K562 (cell line): ENCODE measurements at regions not wholly inside any gene's neighbourhood (a gene's known extent, or its start where the extent isn't known, plus 50 kb on each side); places are given as distances from the start of the nearest gene placed in this dataset.

ENCODE experiments used
- EGR1 ChIP-seq: fragments of 450-650 bp; conservative IDR thresholded peaks from 2 replicates; pipeline ENCODE4 v1.6.1; 2017; ENCODE audit warnings: mild to moderate bottlenecking
- FOXJ3 ChIP-seq: sonication (generic); formaldehyde crosslinking; IDR thresholded peaks from 2 replicates; pipeline ENCODE4 v1.4.0; 2020; ENCODE audit warnings: mild to moderate bottlenecking, missing genetic modification reagents
- MAZ ChIP-seq, 2 experiments: fragments of 450-650 bp in 1 of 2; sonication (generic) in 1 of 2; formaldehyde crosslinking; IDR thresholded peaks in 1 of 2; conservative IDR thresholded peaks in 1 of 2; 2 replicates each; pipeline versions ENCODE4 v1.4.0 to v1.5.0; 2020; ENCODE audit warnings: mild to moderate bottlenecking in 1 of 2, missing genetic modification reagents in 1 of 2
- SAP30 ChIP-seq: fragments of 200-600 bp; sonication (generic); IDR thresholded peaks from 2 replicates; pipeline ENCODE4 v1.6.1; 2012; ENCODE audit warnings: borderline replicate concordance, low read depth, mild to moderate bottlenecking, moderate library complexity, low read length, control low read depth, inconsistent platforms; ENCODE audit not compliant: insufficient read depth, poor library complexity, severe bottlenecking
- SIX5 ChIP-seq, 2 experiments: IDR thresholded peaks; 2 replicates each; pipeline ENCODE4 v1.6.1; 2011; ENCODE audit warnings: low read length in 2 of 2, borderline replicate concordance in 1 of 2, low read depth in 1 of 2, mild to moderate bottlenecking in 1 of 2, moderate library complexity in 1 of 2; ENCODE audit not compliant: insufficient read depth in 1 of 2
- SREBF1 ChIP-seq: fragments of 150-350 bp; IDR thresholded peaks from 2 replicates; pipeline ENCODE4 v1.6.1; 2014; ENCODE audit warnings: antibody characterized with exemption, low read depth, low read length, borderline replicate concordance
- TCFL5 ChIP-seq: fragments of 250-450 bp; sonication (Bioruptor Pico); conservative IDR thresholded peaks from 2 replicates; pipeline ENCODE4 v1.6.1; 2021; ENCODE audit warnings: mild to moderate bottlenecking, moderate library complexity, matching md5 sums
- YBX1 ChIP-seq: fragments of 450-650 bp; IDR thresholded peaks from 2 replicates; pipeline ENCODE4 v1.7.1; 2016; ENCODE audit warnings: mild to moderate bottlenecking
- ZNF384 ChIP-seq: IDR thresholded peaks from 2 replicates; pipeline ENCODE4 v1.6.1; 2012; ENCODE audit warnings: low read depth, low read length, improper control_type of control experiment
- TF ChIP-seq, protein P1 (sequence below): sonication (generic); formaldehyde crosslinking; IDR thresholded peaks from 2 replicates; pipeline ENCODE4 v1.8.0; 2022; ENCODE audit warnings: mild to moderate bottlenecking, missing genetic modification reagents
- TF ChIP-seq, protein P2 (sequence below), 3 experiments: IDR thresholded peaks in 2 of 3; conservative IDR thresholded peaks in 1 of 3; 2 replicates each; pipeline ENCODE4 v1.5.1; 2011 to 2012; ENCODE audit warnings: low read length in 3 of 3, mild to moderate bottlenecking in 3 of 3, control low read depth in 2 of 3, improper control_type of control experiment in 1 of 3, inconsistent platforms in 1 of 3, low read depth in 1 of 3, mixed read lengths in 1 of 3, moderate library complexity in 1 of 3; ENCODE audit not compliant: insufficient read depth in 2 of 3
- TF ChIP-seq, protein P3 (sequence below): sonication (generic); formaldehyde crosslinking; IDR thresholded peaks from 2 replicates; pipeline ENCODE4 v1.8.1; 2023; ENCODE audit warnings: mild to moderate bottlenecking, missing genetic modification reagents, moderate library complexity

DNA sequence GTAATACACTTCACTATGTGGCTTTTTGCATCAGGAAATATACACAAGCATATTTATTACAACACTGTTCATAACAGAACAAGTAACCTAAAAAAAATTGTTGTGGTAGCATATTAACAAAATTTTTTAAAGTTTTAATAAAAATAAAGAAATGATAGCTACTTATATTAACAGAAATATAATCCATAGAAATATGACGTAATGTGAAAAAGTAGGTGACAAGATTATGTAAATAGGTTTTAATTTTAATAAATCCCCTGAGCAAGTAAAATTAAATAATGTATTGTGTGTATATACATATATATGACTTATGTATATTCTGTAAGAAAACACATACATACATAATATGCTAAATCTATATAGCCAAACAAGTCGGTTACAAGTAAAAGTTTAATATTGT, 359.9 kb downstream of the SEC16B start:
- TF ChIP-seq EGR1 (no peak), MAZ (CRISPR knock-in tag; conservative IDR thresholded peaks at IDR 0.05 in 1 of 2, IDR thresholded peaks at IDR 0.05 in 1 of 2) (no peak), TCFL5 (no peak), ZNF384 (no peak), SREBF1 (no peak), YBX1 (no peak), FOXJ3 (CRISPR knock-in tag) (no peak), SAP30 (no peak), SIX5 (IDR thresholded peaks at IDR 0.05; ENCODE audit: borderline replicate concordance in 1 of 2, insufficient read depth in 1 of 2, low read depth in 1 of 2, low read length in 2 of 2) (no peak)
- TF ChIP-seq, protein P1, sequence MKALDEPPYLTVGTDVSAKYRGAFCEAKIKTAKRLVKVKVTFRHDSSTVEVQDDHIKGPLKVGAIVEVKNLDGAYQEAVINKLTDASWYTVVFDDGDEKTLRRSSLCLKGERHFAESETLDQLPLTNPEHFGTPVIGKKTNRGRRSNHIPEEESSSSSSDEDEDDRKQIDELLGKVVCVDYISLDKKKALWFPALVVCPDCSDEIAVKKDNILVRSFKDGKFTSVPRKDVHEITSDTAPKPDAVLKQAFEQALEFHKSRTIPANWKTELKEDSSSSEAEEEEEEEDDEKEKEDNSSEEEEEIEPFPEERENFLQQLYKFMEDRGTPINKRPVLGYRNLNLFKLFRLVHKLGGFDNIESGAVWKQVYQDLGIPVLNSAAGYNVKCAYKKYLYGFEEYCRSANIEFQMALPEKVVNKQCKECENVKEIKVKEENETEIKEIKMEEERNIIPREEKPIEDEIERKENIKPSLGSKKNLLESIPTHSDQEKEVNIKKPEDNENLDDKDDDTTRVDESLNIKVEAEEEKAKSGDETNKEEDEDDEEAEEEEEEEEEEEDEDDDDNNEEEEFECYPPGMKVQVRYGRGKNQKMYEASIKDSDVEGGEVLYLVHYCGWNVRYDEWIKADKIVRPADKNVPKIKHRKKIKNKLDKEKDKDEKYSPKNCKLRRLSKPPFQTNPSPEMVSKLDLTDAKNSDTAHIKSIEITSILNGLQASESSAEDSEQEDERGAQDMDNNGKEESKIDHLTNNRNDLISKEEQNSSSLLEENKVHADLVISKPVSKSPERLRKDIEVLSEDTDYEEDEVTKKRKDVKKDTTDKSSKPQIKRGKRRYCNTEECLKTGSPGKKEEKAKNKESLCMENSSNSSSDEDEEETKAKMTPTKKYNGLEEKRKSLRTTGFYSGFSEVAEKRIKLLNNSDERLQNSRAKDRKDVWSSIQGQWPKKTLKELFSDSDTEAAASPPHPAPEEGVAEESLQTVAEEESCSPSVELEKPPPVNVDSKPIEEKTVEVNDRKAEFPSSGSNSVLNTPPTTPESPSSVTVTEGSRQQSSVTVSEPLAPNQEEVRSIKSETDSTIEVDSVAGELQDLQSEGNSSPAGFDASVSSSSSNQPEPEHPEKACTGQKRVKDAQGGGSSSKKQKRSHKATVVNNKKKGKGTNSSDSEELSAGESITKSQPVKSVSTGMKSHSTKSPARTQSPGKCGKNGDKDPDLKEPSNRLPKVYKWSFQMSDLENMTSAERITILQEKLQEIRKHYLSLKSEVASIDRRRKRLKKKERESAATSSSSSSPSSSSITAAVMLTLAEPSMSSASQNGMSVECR (CRISPR knock-in tag), result no peak
- TF ChIP-seq, protein P2, sequence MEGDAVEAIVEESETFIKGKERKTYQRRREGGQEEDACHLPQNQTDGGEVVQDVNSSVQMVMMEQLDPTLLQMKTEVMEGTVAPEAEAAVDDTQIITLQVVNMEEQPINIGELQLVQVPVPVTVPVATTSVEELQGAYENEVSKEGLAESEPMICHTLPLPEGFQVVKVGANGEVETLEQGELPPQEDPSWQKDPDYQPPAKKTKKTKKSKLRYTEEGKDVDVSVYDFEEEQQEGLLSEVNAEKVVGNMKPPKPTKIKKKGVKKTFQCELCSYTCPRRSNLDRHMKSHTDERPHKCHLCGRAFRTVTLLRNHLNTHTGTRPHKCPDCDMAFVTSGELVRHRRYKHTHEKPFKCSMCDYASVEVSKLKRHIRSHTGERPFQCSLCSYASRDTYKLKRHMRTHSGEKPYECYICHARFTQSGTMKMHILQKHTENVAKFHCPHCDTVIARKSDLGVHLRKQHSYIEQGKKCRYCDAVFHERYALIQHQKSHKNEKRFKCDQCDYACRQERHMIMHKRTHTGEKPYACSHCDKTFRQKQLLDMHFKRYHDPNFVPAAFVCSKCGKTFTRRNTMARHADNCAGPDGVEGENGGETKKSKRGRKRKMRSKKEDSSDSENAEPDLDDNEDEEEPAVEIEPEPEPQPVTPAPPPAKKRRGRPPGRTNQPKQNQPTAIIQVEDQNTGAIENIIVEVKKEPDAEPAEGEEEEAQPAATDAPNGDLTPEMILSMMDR (IDR thresholded peaks at IDR 0.05 in 2 of 3, conservative IDR thresholded peaks at IDR 0.05 in 1 of 3; ENCODE audit: insufficient read depth in 2 of 3, low read depth in 1 of 3, low read length in 3 of 3), result no peak
- TF ChIP-seq, protein P3, sequence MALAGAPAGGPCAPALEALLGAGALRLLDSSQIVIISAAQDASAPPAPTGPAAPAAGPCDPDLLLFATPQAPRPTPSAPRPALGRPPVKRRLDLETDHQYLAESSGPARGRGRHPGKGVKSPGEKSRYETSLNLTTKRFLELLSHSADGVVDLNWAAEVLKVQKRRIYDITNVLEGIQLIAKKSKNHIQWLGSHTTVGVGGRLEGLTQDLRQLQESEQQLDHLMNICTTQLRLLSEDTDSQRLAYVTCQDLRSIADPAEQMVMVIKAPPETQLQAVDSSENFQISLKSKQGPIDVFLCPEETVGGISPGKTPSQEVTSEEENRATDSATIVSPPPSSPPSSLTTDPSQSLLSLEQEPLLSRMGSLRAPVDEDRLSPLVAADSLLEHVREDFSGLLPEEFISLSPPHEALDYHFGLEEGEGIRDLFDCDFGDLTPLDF (CRISPR knock-in tag), result no peak
